Dendritic cell treated with granulocyte-macrophage colony-stimulating factor and Interleukin-4, amounts not matched to agents 40 ng/mL and 50 ng/mL, for 4 days (primary cell): ENCODE measurements at regions not wholly inside any gene's neighbourhood (a gene's known extent, or its start where the extent isn't known, plus 50 kb on each side); places are given as distances from the start of the nearest gene placed in this dataset.

ENCODE experiments used
- H3K27ac Mint-ChIP-seq: one replicate; pipeline ENCODE4 v1.8.0; 2022; ENCODE audit warnings: mild to moderate bottlenecking, mixed read lengths
- H3K27me3 Mint-ChIP-seq: one replicate; pipeline ENCODE4 v1.8.0; 2022; ENCODE audit warnings: mild to moderate bottlenecking, mixed read lengths
- H3K36me3 Mint-ChIP-seq: one replicate; pipeline ENCODE4 v1.8.0; 2022; ENCODE audit warnings: low read depth, mixed read lengths
- H3K4me1 Mint-ChIP-seq: one replicate; pipeline ENCODE4 v1.8.0; 2022; ENCODE audit warnings: low read depth, mixed read lengths
- H3K4me3 Mint-ChIP-seq: one replicate; pipeline ENCODE4 v1.8.0; 2022; ENCODE audit warnings: mild to moderate bottlenecking, moderate library complexity, mixed read lengths
- H3K9me3 Mint-ChIP-seq: one replicate; pipeline ENCODE4 v1.8.0; 2022; ENCODE audit warnings: mixed read lengths
- intact Hi-C: fragments of 100-400 bp; cut with micrococcal nuclease; formaldehyde crosslinking; loops from one replicate; pipeline ENCODE4 v1.15.0; 2022

DNA sequence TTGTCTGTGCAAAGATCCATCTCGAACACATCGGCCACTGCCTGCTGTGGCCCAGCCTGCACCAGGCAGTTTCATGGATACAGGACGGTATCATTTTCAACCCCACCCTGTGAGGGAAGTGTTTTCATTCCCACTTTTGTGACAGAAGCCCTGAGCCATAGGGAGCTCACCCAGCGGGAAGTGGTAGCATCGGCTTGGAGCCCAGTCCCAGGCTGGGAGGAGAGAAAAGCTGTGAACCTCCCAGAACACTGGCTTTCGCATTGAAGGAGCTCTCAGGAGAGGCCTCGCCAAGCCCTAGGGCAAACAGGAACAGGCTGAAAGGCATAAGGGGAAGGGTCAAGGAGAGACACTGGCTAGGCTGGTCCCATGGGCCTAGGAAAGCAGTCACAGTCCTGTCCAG is 166.1 kb downstream of the TFCP2L1 start:
- Mint-ChIP-seq H3K36me3 (no peaks in the 10 kb centered on the region), H3K4me1 (no peaks in the 10 kb centered on the region), H3K4me3 (no peak overlapping the region), H3K27me3 (no peaks in the 10 kb centered on the region), H3K27ac (no peak overlapping the region), H3K9me3 (no peaks in the 10 kb centered on the region)
- intact Hi-C loops, result no loop called here

DNA sequence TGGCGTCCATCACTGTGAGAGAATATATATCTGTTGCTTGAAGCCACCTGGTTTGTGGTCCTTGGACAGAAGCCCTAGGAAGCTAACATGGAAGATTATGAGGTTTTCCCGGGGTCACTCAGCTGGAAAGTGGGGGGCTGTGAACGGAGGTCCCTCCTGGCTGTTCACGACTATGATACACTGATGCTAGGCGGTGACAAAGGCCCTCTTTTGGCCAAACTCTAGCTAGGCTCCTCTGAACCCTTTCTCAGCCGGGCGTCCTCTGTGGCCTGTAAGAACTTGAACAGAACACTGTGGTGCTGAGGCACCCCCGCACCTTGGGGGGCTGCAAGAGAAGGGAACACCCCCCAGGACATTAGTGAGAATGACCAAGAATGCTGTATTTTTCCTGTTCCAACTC is 164.6 kb downstream of the TFCP2L1 start:
- Mint-ChIP-seq H3K27me3 (no peaks in the 10 kb centered on the region), H3K9me3 (peaks cover 7% of the 10 kb centered on the region), H3K4me3 (no peak overlapping the region), H3K4me1 (peaks cover 5% of the 10 kb centered on the region), H3K27ac (no peak overlapping the region), H3K36me3 (no peaks in the 10 kb centered on the region)
- intact Hi-C loops, result no loop called here

- H3K4me3 Mint-ChIP-seq, result no peak overlapping the region
- H3K4me1 Mint-ChIP-seq, result peaks cover 7% of the 10 kb centered on the region
- no peaks in the 10 kb centered on the region for H3K36me3 Mint-ChIP-seq
- H3K27ac Mint-ChIP-seq, result no peak overlapping the region
- intact Hi-C loops, result no loop called here
- H3K9me3 Mint-ChIP-seq, result peaks cover 12% of the 10 kb centered on the region
- no peaks in the 10 kb centered on the region for H3K27me3 Mint-ChIP-seq
Measured at GRCh38 chr2:121120991-121121390, 164.0 kb downstream of the TFCP2L1 start.

- Mint-ChIP-seq H3K9me3 (peaks cover 12% of the 10 kb centered on the region), H3K36me3 (no peaks in the 10 kb centered on the region), H3K27ac (no peak overlapping the region), H3K4me3 (no peak overlapping the region), H3K27me3 (no peaks in the 10 kb centered on the region), H3K4me1 (peaks cover 7% of the 10 kb centered on the region)
- intact Hi-C loops, result no loop called here
Measured at GRCh38 chr2:121121661-121122060, 163.3 kb downstream of the TFCP2L1 start.

DNA sequence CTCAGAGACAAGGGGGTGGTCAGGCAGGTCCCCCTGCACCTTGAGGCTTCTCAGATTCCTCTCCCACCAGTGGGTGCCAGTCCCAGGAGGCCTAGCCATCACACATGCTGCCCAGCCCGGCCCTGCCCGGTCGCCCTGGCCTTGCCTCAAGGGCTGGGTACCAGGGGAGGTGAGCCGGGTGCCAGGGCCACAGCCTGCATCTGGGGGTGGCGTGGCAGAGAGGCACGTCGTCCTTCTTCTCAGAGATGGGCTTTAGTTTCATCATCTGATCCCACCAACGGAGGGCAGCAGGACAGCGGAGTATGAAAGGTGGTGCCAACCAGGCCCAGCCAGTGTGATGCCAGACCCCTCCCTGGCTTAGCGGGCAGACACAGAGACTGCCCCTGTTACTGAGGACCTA is 161.7 kb downstream of the TFCP2L1 start:
- no peaks in the 10 kb centered on the region for H3K36me3 Mint-ChIP-seq
- H3K27ac Mint-ChIP-seq, result no peak overlapping the region
- intact Hi-C loops, result no loop called here
- peaks cover 12% of the 10 kb centered on the region for H3K9me3 Mint-ChIP-seq
- peaks cover 2% of the 10 kb centered on the region for H3K27me3 Mint-ChIP-seq
- H3K4me3 Mint-ChIP-seq, result no peak overlapping the region
- peaks cover 7% of the 10 kb centered on the region for H3K4me1 Mint-ChIP-seq

- Mint-ChIP-seq H3K36me3 (no peaks in the 10 kb centered on the region), H3K4me1 (peaks cover 7% of the 10 kb centered on the region), H3K4me3 (no peak overlapping the region), H3K27ac (no peak overlapping the region), H3K27me3 (peaks cover 2% of the 10 kb centered on the region), H3K9me3 (peaks cover 12% of the 10 kb centered on the region)
- intact Hi-C loops, result no loop called here
Measured at GRCh38 chr2:121124330-121124729, 160.7 kb downstream of the TFCP2L1 start.

- Mint-ChIP-seq H3K27me3 (peaks cover 2% of the 10 kb centered on the region), H3K9me3 (peaks cover 12% of the 10 kb centered on the region), H3K27ac (peak overlapping the region; percentile 14), H3K4me1 (peaks cover 7% of the 10 kb centered on the region), H3K4me3 (no peak overlapping the region), H3K36me3 (no peaks in the 10 kb centered on the region)
- intact Hi-C loops, result no loop called here
Measured at GRCh38 chr2:121125350-121125749, 159.7 kb downstream of the TFCP2L1 start.

DNA sequence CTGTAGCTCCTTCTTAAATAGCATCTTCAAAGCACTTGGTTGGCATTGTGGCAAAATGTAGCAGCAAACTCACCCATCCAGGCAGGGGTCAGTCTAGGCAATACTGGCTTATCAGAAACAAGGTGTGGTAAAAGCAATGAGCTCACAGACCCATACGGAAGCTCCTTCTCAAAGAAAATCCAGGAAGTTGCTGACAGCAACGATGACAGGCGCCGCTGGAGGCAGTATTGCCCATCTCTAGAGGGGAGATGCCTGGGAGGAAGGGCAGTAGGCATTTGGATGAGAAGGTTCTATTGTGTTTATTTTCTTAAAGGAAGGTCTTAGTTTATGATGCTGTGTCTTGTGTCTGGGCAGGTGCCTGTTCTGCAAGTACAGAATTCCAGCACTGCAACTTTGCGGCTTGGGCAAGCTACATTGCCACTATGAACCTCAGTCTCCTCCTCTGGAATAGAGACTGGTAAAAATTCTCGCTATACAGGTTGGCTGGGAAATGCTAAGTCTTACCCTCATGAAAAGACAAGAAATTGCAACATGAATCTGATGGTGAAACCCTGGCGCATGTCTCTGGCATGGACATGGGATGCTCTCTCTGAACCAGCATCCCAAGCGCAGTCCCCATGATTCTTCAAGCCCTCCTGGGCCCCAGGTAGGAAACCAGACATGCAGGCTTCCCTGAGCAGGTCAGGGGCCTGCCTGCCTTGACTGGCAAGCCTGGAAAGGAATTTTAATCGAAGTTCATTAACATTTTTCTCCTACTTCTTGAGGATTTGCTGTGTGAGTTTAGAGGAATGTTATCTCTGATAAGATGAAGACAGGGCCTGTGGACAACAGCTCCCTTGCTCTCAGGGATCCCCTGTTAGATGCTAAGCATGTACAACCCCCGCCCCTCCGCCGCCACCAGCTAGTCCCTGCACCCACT is 156.0 kb downstream of the TFCP2L1 start:
- Mint-ChIP-seq H3K27ac (no peak overlapping the region), H3K4me3 (no peak overlapping the region), H3K4me1 (peaks cover 7% of the 10 kb centered on the region), H3K9me3 (peaks cover 12% of the 10 kb centered on the region), H3K36me3 (no peaks in the 10 kb centered on the region), H3K27me3 (peaks cover 2% of the 10 kb centered on the region)
- intact Hi-C loops, result loop anchor here (2.0 kb wide), 2 partner anchors 194 to 228 kb away; no protein-coding TSS in a partner anchor

DNA sequence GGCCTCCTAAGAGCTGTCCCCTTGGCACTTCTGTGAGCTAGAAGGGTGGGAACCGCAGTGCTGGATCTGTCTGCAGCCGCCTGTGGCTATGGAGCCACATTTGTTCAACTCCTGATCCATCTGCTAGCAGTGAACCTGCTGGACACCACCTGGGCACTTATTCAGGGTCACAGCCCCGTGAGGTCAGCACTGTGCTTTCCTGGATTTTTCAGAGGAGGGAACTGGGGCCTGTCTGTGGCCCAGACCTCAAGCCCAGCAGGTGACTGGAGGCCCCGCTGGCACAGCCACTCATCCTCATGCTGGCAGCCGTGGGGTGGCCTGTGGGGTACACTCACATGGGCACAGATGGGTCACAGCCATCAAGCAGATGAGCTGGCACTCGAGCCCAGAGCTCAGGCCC is 155.3 kb downstream of the TFCP2L1 start:
- peaks cover 7% of the 10 kb centered on the region for H3K4me1 Mint-ChIP-seq
- intact Hi-C loops, result loop anchor here (2.0 kb wide), 2 partner anchors 193 to 227 kb away; no protein-coding TSS in a partner anchor
- no peak overlapping the region for H3K27ac Mint-ChIP-seq
- peaks cover 2% of the 10 kb centered on the region for H3K27me3 Mint-ChIP-seq
- H3K36me3 Mint-ChIP-seq, result no peaks in the 10 kb centered on the region
- peaks cover 12% of the 10 kb centered on the region for H3K9me3 Mint-ChIP-seq
- H3K4me3 Mint-ChIP-seq, result no peak overlapping the region

GRCh38 chr2:121130301-121130850 is 154.6 kb downstream of the TFCP2L1 start:
- no peaks in the 10 kb centered on the region for H3K36me3 Mint-ChIP-seq
- intact Hi-C loops, result no loop called here
- H3K27me3 Mint-ChIP-seq, result peaks cover 2% of the 10 kb centered on the region
- H3K9me3 Mint-ChIP-seq, result peaks cover 5% of the 10 kb centered on the region
- H3K4me1 Mint-ChIP-seq, result peaks cover 2% of the 10 kb centered on the region
- H3K27ac Mint-ChIP-seq, result no peak overlapping the region
- no peak overlapping the region for H3K4me3 Mint-ChIP-seq

GRCh38 chr2:121131375-121131774 is 153.6 kb downstream of the TFCP2L1 start:
- Mint-ChIP-seq H3K36me3 (no peaks in the 10 kb centered on the region), H3K27ac (no peak overlapping the region), H3K4me1 (no peaks in the 10 kb centered on the region), H3K27me3 (peaks cover 2% of the 10 kb centered on the region), H3K4me3 (no peak overlapping the region), H3K9me3 (no peaks in the 10 kb centered on the region)
- intact Hi-C loops, result no loop called here

DNA sequence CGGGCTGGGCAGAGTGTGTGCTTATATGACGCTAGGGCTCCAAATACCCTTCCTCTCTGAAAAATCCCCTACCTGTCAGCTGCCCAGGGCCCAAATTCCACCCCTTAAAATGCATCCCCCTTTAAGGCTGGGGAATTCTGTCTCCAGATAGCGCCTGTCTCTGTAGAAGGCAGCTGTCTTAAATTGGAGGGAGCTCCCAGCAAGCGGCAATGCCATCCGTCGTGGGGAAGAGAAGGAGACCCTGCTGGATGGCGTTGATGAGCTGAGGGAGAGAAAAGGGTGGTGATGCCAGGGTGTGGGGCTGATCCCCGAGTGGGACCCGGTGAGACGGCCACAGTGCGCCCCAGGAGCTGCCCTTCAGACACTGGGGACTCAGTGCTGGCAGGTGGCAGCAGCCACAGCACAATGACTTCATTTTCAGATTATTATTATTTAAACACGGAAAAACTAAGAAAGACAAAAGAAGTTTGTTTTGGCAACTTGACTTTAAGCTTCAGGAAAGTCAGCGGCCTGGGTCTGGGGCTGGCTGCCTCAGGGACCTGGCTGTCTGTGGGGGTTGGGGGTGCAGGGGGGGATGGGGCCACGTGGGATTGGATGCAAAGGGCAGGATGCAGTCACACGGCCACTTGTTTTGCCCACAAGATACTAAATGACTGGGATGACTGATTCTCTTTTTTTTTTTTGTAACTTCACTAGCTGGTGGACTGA is 152.8 kb downstream of the TFCP2L1 start:
- no peak overlapping the region for H3K4me3 Mint-ChIP-seq
- intact Hi-C loops, result no loop called here
- no peaks in the 10 kb centered on the region for H3K36me3 Mint-ChIP-seq
- H3K4me1 Mint-ChIP-seq, result no peaks in the 10 kb centered on the region
- peaks cover 2% of the 10 kb centered on the region for H3K27me3 Mint-ChIP-seq
- no peaks in the 10 kb centered on the region for H3K9me3 Mint-ChIP-seq
- no peak overlapping the region for H3K27ac Mint-ChIP-seq

GRCh38 chr2:121132762-121133107 is 152.3 kb downstream of the TFCP2L1 start:
- Mint-ChIP-seq H3K4me3 (no peak overlapping the region), H3K9me3 (no peaks in the 10 kb centered on the region), H3K27ac (no peak overlapping the region), H3K36me3 (no peaks in the 10 kb centered on the region), H3K27me3 (peaks cover 4% of the 10 kb centered on the region), H3K4me1 (no peaks in the 10 kb centered on the region)
- intact Hi-C loops, result no loop called here
